Upper lobe of right lung (tissue), 1 donor: ENCODE measurements at regions not wholly inside any gene's neighbourhood (a gene's known extent, or its start where the extent isn't known, plus 50 kb on each side); places are given as distances from the start of the nearest gene placed in this dataset.

Source experiments
- ATAC-seq: fragments of 200-7000 bp; cut with Tn5 transposase; one replicate; pipeline ENCODE4 v1.9.1; 2020; ENCODE audit warnings: mild to moderate bottlenecking, moderate library complexity
- DNase-seq: peaks from one replicate; pipeline ENCODE4 v3.0.0-alpha.2; 2020
- H3K27ac ChIP-seq: fragments of 200-600 bp; one replicate; pipeline ENCODE4 v1.8.0; 2022
- H3K27me3 ChIP-seq: fragments of 200-600 bp; one replicate; pipeline ENCODE4 v1.8.0; 2022; ENCODE audit warnings: mild to moderate bottlenecking
- H3K36me3 ChIP-seq: fragments of 200-600 bp; one replicate; pipeline ENCODE4 v1.8.0; 2022
- H3K4me1 ChIP-seq: fragments of 200-600 bp; one replicate; pipeline ENCODE4 v1.8.0; 2022
- H3K4me3 ChIP-seq: fragments of 200-600 bp; one replicate; pipeline ENCODE4 v1.8.0; 2022; ENCODE audit warnings: mild to moderate bottlenecking
- H3K9me3 ChIP-seq: fragments of 200-600 bp; one replicate; pipeline ENCODE4 v1.8.0; 2022
- CTCF ChIP-seq: fragments of 200-600 bp; IDR thresholded peaks from one replicate; pipeline ENCODE4 v1.8.0; 2022; ENCODE audit warnings: antibody characterized with exemption
- intact Hi-C: fragments of 100-400 bp; cut with DNase I; formaldehyde crosslinking; loops from one replicate; pipeline ENCODE4 v1.11.0; 2022
- donor health status: DM: no; HTN: yes; CAD: no; lungs with severe emphysema.

- intact Hi-C loops: no loop called here
- no peak overlapping the region for H3K27ac ChIP-seq
These were observed 54.0 kb downstream of the SYNE3 start for GRCh38 chr14:95462491-95462890.

GRCh38 chr14:95460647-95461478 is 55.6 kb downstream of the SYNE3 start:
- Histone ChIP-seq H3K4me1 (no peaks in the 10 kb centered on the region), H3K4me3 (no peak overlapping the region), H3K9me3 (no peaks in the 10 kb centered on the region), H3K36me3 (peaks cover 8% of the 10 kb centered on the region), H3K27ac (no peak overlapping the region), H3K27me3 (no peaks in the 10 kb centered on the region)
- intact Hi-C loops: no loop called here
- no peak for TF ChIP-seq CTCF
- DNase-seq (no peak), ATAC-seq (no peak)

More at GRCh38 chr14:95462491-95462890, 54.0 kb downstream of the SYNE3 start:
- Histone ChIP-seq H3K4me1 (peaks cover under 1% of the 10 kb centered on the region), H3K36me3 (peaks cover 9% of the 10 kb centered on the region), H3K27me3 (no peaks in the 10 kb centered on the region), H3K4me3 (no peak overlapping the region), H3K9me3 (no peaks in the 10 kb centered on the region)
- TF ChIP-seq CTCF: no peak
- ATAC-seq (no peak), DNase-seq (no peak)

- Histone ChIP-seq H3K9me3 (no peaks in the 10 kb centered on the region), H3K27ac (no peak overlapping the region), H3K4me1 (no peaks in the 10 kb centered on the region), H3K36me3 (peaks cover 17% of the 10 kb centered on the region), H3K27me3 (no peaks in the 10 kb centered on the region), H3K4me3 (no peak overlapping the region)
- intact Hi-C loops: no loop called here
- ATAC-seq: no peak
- TF ChIP-seq CTCF: no peak
- DNase-seq: no peak
These were observed 57.5 kb downstream of the SYNE3 start for GRCh38 chr14:95458906-95459305.

GRCh38 chr14:95458459-95458858 is 58.0 kb downstream of the SYNE3 start:
- H3K27ac ChIP-seq: no peak overlapping the region
- H3K36me3 ChIP-seq: peaks cover 19% of the 10 kb centered on the region
- DNase-seq (no peak), ATAC-seq (no peak)
- no peak overlapping the region for H3K4me3 ChIP-seq
- H3K4me1 ChIP-seq: no peaks in the 10 kb centered on the region
- H3K27me3 ChIP-seq: no peaks in the 10 kb centered on the region
- intact Hi-C loops: no loop called here
- TF ChIP-seq CTCF: no peak
- H3K9me3 ChIP-seq: no peaks in the 10 kb centered on the region

GRCh38 chr14:95456281-95456680 is 60.2 kb downstream of the SYNE3 start:
- peaks cover 24% of the 10 kb centered on the region for H3K36me3 ChIP-seq
- intact Hi-C loops: no loop called here
- H3K27ac ChIP-seq: no peak overlapping the region
- no peak for DNase-seq
- H3K4me1 ChIP-seq: no peaks in the 10 kb centered on the region
- H3K4me3 ChIP-seq: no peak overlapping the region
- no peaks in the 10 kb centered on the region for H3K27me3 ChIP-seq
- H3K9me3 ChIP-seq: no peaks in the 10 kb centered on the region
- TF ChIP-seq CTCF: no peak
- ATAC-seq: no peak
